ENCODE measurements at regions not wholly inside any gene's neighbourhood (a gene's known extent, or its start where the extent isn't known, plus 50 kb on each side); places are given as distances from the start of the nearest gene placed in this dataset.
"Not testable (repeated sequence)": the region's sequence is repeated elsewhere in the genome, so short reads cannot be mapped to it uniquely, and the experiment has no call there.

GRCh38 chr7:149673006-149673405 lies 100.4 kb downstream of the ZNF467 start:
- H3K27me3 ChIP-seq = peaks cover 0 to 4% (median 0%) of the 10 kb centered on the region in 4 donors
- no peak overlapping the region for H3K27ac ChIP-seq
- intact Hi-C loops (cut with DNase I) = no loop called here
- H3K4me3 ChIP-seq = no peak overlapping the region
- 40 to 60% methylated on average over 5 of the region's 5 CpGs for WGBS, 2 donors
- H3K9me3 ChIP-seq = no peaks in the 10 kb centered on the region
- H3K4me1 ChIP-seq = peaks cover 0 to 21% (median 0%) of the 10 kb centered on the region in 3 donors
- no peak for DNase-seq
- TF ChIP-seq POLR2A (IDR thresholded peaks at IDR 0.05) = no peak
- no peaks in the 10 kb centered on the region for H3K36me3 ChIP-seq

GRCh38 chr7:149670288-149670687 lies 103.1 kb downstream of the ZNF467 start:
- no peak for DNase-seq
- intact Hi-C loops (cut with DNase I) = no loop called here
- H3K27me3 ChIP-seq = peaks cover 0 to 10% (median 0%) of the 10 kb centered on the region in 4 donors
- 0% methylated on average over 1 of the region's 1 CpG for WGBS, 2 donors
- no peaks in the 10 kb centered on the region for H3K36me3 ChIP-seq
- no peak for TF ChIP-seq POLR2A (IDR thresholded peaks at IDR 0.05)
- no peak for TF ChIP-seq CTCF (IDR thresholded peaks at IDR 0.05)
- no peak overlapping the region for H3K27ac ChIP-seq
- H3K4me3 ChIP-seq = no peak overlapping the region
- H3K4me1 ChIP-seq = peaks cover 0 to 16% (median 0%) of the 10 kb centered on the region in 3 donors
- H3K9me3 ChIP-seq = no peaks in the 10 kb centered on the region

GRCh38 chr7:149669121-149669818 lies 104.1 kb downstream of the ZNF467 start:
- H3K4me1 ChIP-seq = peaks cover 0 to 11% (median 0%) of the 10 kb centered on the region in 3 donors
- no peaks in the 10 kb centered on the region for H3K36me3 ChIP-seq
- H3K4me3 ChIP-seq = no peak overlapping the region
- 28 to 30% methylated on average over 7 of the region's 7 CpGs for WGBS, 2 donors
- no peak for DNase-seq
- TF ChIP-seq CTCF (IDR thresholded peaks at IDR 0.05) = peak in 5 of 6 experiments; percentile 13 to 46 (median 24)
- TF ChIP-seq POLR2A (IDR thresholded peaks at IDR 0.05) = no peak
- intact Hi-C loops (cut with DNase I) = loop anchor here (10.0 kb wide), 1 partner anchor 76 kb away; no protein-coding TSS in a partner anchor
- no peaks in the 10 kb centered on the region for H3K9me3 ChIP-seq
- H3K27me3 ChIP-seq = peaks cover 0 to 15% (median 0%) of the 10 kb centered on the region in 4 donors
- no peak overlapping the region for H3K27ac ChIP-seq

- Histone ChIP-seq H3K4me3 (no peak overlapping the region), H3K27me3 (peaks cover 0 to 15% (median 0%) of the 10 kb centered on the region in 4 donors), H3K27ac (no peak overlapping the region), H3K9me3 (no peaks in the 10 kb centered on the region), H3K36me3 (no peaks in the 10 kb centered on the region), H3K4me1 (peaks cover 0 to 18% (median 0%) of the 10 kb centered on the region in 3 donors)
- TF ChIP-seq POLR2A (IDR thresholded peaks at IDR 0.05) (no peak), CTCF (IDR thresholded peaks at IDR 0.05) (no peak)
- intact Hi-C loops (cut with DNase I) = loop anchor here (10.0 kb wide), 1 partner anchor 78 kb away; no protein-coding TSS in a partner anchor
- DNase-seq = no peak
- 68 to 89% methylated on average over 1 of the region's 1 CpG for WGBS, 2 donors
These were observed 106.9 kb downstream of the ZNF467 start for GRCh38 chr7:149666360-149666945.

GRCh38 chr7:149665618-149666017 lies 107.8 kb downstream of the ZNF467 start:
- intact Hi-C loops (cut with DNase I) = loop anchor here (10.0 kb wide), 1 partner anchor 79 kb away; no protein-coding TSS in a partner anchor

GRCh38 chr7:149664666-149665065 lies 108.7 kb downstream of the ZNF467 start:
- WGBS, 2 donors = 71 to 80% methylated on average over 1 of the region's 1 CpG
- intact Hi-C loops (cut with DNase I) = loop anchor here (10.0 kb wide), 1 partner anchor 80 kb away; no protein-coding TSS in a partner anchor
- no peaks in the 10 kb centered on the region for H3K9me3 ChIP-seq
- no peak overlapping the region for H3K4me3 ChIP-seq
- H3K27ac ChIP-seq = no peak overlapping the region
- H3K4me1 ChIP-seq = peaks cover 0 to 6% (median 0%) of the 10 kb centered on the region in 3 donors
- no peak for DNase-seq
- no peak for TF ChIP-seq CTCF (IDR thresholded peaks at IDR 0.05)
- TF ChIP-seq POLR2A (IDR thresholded peaks at IDR 0.05) = no peak
- H3K27me3 ChIP-seq = peaks cover 0 to 15% (median 0%) of the 10 kb centered on the region in 4 donors
- H3K36me3 ChIP-seq = no peaks in the 10 kb centered on the region

More at GRCh38 chr7:149665618-149666017, 107.8 kb downstream of the ZNF467 start:
- Histone ChIP-seq H3K4me1 (peaks cover 0 to 15% (median 0%) of the 10 kb centered on the region in 3 donors), H3K27me3 (peaks cover 0 to 15% (median 0%) of the 10 kb centered on the region in 4 donors)
- not testable (repeated sequence) for H3K9me3 ChIP-seq, H3K4me3 ChIP-seq, H3K36me3 ChIP-seq, H3K27ac ChIP-seq, DNase-seq
- 31 to 38% methylated on average over 2 of the region's 2 CpGs for WGBS, 2 donors
